ENCODE measurements at regions not wholly inside any gene's neighbourhood (a gene's known extent, or its start where the extent isn't known, plus 50 kb on each side); places are given as distances from the start of the nearest gene placed in this dataset.
"Not testable (repeated sequence)": the region's sequence is repeated elsewhere in the genome, so short reads cannot be mapped to it uniquely, and the experiment has no call there.

DNA sequence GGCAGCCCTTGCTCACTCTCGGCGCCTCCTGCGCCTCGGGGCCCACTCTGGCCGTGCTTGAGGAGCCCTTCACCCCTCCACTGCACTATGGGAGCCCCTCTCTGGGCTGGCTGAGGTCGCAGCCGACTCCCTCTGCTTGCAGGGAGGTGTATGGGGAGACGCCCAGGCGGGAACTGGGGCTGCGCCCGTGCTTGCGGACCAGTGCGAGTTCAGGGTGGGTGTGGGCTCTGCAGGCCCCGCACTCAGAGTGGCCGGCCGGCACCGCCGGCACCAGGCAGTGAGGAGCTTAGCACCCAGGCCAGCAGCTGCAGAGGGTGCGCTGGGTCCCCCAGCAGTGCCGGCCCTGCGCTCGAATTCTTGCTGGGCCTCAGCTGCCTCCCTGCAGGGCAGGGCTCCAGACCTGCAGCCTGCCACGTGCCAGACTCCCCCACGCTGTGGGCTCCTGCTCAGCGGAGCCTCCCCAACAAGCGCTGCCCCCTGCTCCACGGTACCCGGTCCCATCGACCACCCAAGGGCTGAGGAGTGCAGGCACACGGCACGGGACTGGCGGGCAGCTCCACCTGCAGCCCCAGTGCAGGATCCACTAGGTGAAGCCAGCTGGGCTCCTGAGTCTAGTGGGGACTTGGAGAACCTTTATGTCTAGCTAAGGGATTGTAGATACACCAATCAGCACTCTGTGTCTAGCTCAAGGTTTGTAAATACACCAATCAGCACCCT, 54.0 kb upstream of the WWC2 start:
- DNase-seq: not testable (repeated sequence)

DNA sequence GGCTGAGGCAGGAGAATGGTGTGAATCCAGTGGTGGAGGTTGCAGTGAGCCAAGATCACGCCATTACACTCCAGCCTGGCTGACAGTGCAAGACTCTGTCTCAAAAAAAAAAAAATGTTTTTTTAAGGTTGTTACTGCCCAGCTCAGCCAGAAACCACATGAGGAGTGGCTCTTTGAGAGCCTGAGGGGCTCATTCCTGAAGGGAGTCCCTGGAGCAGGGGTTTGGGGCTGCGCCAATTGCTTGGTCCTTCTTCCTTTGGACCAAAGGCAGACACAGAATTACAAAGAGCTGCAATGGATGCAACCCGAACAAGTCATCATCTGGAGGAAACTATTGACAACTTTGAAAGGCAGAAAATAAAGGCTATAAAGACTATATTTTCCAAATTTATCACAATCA, 60.6 kb upstream of the WWC2 start:
- no peak for DNase-seq

DNA sequence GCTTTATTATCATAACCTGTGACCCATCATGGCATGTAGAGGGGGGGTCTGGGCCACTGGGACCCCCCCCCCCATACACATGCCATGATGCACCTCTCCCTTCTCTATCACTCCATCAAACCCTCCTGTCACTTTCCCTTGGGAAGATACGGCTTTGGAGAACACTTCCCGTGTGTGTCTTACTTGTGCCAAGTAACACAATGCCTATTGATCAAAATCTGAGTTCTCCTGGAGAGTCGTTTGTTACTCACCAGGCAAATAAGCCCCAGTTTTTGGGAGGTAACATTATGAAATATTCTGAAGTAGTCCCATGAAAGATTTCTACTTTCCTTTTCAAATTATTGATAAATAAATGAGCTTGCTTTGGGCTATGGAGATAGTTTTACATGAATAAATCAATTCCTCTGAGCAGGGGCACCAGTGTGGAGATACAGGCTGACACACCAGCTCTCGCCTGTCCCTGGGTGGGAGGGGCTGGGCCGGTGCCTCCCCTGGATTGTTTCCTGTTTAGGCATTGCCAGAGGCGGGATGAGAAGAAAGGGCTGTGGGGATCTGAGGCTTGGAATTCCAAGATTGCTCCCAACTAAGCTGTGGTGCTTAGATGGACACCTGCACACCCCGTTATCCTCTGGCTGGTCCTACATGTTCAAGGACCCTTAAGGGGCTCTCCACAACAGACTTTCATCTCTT, 63.2 kb upstream of the WWC2 start:
- DNase-seq: no peak

DNA sequence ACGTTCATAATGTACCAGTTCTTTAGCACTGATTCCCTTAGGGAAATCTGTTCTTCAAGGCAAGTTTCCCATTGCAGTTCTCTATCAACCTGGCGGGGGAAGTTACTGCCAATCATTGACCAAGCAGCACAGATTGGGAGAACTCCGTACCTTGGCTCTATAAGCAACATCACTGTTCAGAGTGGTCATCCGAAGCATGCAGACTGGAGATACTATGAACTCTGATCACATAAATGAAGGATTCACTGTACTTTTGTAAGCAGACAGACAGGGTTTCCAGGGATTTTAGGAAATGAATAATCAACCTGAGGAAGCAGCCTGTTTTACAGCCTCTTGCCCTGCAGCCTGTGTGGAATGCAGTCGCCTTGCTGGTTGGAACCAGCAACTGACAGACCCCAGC, 63.8 kb upstream of the WWC2 start:
- DNase-seq: no peak

- no peak for DNase-seq
Measured at GRCh38 chr4:183030823-183031222, 68.2 kb upstream of the WWC2 start.

GRCh38 chr4:183030309-183030708, 68.7 kb upstream of the WWC2 start:
- DNase-seq: no peak

DNA sequence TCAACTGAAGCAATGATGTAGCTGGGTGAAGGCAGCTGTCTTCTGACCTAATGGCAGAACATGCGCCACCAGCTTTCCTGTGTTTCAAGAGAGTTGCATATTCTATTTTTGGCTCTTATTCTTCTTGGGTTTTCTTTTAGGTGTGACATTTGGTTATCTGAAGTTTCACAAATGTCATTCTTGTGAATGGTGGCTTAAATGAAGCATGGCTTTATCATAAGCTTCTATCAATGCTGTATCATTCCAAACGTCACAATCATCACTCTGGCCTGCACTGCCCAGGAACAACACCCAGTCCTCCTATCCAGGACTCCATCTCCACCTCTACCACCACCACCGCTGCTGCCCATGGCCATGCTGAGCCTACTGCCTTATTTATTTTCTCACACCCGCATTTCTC, 69.7 kb upstream of the WWC2 start:
- DNase-seq: no peak

- no peak for DNase-seq
Measured at GRCh38 chr4:183026701-183027100, 72.4 kb upstream of the WWC2 start.

DNA sequence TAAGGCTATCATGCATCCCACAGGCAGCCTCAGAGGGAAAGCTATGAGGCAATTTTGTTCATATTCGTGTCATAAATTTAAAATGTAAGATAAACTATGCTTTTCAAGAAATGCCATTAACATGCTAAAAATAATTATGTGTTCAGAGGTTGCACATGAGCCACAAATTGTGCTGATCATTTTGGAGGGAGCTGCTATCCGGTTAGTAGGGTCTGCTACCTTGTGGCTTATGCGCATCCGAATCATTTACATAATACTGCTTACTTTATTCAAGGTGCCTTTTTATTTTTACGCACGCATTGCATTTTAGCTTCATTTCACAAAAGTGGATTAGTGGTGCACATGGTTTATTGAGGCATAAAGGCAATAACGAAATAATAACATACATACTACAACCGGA, 76.4 kb upstream of the WWC2 start:
- no peak for DNase-seq

- no peak for DNase-seq
Measured at GRCh38 chr4:183017962-183018361, 81.1 kb upstream of the WWC2 start.

- no peak for DNase-seq
Measured at GRCh38 chr4:183014361-183015084, 84.5 kb upstream of the WWC2 start.

DNA sequence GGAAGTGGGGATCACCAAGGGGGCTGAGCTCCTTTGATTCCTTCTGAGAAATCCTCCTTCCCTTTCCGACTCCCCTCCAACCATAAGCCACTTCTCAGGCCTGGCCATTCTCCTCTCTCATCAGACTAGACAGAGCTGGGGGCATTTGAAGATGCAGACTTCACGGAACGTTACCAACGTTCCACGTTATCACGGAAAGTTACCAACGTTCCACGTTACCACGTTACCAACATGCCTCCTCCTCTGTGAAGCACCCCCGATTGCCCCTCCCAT, 85.4 kb upstream of the WWC2 start:
- DNase-seq: no peak

- no peak for DNase-seq
Measured at GRCh38 chr4:183012879-183013729, 86.0 kb upstream of the WWC2 start.

DNA sequence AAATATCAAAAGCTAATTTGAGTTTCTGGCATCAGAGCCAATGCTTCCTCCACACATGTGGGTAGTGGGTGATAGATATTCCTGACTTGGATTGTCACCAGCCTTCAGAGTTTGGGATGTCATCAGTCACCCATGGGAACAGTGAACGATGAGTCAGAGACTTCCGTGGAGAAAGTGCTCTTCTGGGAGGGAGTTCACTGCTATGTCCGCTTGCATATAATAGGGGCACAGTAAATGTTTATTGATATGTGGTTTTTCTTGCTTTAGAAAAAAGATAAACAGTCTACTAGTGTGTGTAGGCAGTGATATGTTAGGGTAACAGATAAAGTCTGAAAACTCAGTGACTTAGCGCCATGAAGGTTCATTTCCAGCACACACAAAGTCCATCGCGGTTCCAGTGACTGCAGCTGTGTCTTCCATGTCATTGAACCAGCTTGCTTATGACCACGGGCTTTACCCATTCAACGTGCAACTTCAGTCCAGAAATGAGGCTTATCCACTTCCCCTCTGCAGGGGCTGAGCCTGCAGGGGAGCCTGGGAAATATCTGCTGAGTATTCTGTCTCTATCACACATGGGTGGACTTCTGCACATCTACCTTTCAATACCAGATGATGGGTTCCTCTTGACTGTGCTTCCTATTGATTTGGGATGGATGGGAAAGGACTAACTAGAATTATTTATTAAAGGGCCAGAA, 87.7 kb upstream of the WWC2 start:
- no peak for DNase-seq

DNA sequence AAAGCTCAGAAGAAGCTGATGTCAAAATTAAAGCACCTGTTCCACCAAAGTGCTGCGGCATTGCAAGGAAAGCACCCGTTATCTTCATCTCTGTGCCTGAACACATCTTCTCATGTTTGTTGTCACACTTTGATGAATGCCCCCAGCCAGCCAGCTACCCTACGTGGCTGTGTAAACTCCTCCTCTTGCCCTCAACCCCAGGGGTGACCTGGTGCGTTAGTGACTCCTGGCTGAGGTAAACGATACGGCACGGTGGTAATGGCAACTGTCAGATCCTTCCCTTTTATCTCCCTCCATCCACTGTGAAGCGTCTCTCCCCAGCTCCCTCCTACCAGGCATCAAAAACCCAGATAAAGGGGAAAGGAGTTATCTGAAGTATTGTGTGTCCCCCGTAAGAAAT, 90.6 kb upstream of the WWC2 start:
- no peak for DNase-seq

DNA sequence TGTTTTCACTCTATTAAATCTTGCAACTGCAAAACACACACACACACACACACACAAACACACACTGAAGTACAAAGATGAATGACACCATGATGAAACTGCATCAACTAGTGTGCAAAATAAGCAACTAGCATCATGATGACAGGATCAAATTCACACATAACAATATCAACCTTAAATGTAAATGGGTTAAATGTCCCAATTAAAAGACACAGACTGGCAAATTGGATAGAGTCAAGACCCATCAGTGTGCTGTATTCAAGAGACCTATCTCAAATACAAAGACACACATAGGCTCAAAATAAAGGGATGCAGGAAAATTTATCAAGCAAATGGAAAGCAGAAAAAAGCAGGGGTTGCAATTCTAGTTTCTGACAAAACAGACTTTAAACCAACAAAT, 87.2 kb upstream of the DCTD start:
- DNase-seq: not testable (repeated sequence)

GRCh38 chr4:182994171-182994570, 77.0 kb upstream of the DCTD start:
- no peak for DNase-seq

DNA sequence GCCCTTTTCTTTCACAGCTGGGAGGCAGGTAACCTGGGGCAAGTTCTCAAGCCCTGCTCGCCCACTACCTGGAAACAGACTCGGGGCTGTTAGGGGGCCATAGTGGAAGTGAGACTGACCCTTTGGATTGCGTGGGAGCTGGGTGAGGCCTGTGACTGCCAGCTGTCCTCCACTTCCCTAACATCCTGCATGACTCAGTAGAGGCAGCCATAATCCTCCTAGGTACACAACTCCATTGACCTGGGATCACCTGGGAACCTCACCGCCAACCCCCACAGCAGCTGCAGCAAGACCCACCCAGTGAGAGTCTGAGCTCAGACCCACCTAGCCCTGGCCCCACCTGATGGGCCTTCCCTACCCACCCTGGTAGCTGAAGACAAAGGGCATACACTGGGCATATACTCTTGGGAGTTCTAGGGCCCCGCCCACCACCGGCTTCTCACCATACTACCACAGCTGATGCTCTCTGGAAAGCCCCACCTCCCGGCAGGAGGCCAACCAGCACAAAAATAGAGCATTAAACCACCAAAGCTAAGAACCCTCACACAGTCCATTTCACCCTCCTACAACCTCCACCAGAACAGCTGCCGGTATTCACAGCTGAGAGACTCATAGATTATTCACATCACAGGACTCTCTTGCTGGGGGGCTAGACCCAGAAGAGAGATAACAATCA, 61.1 kb upstream of the DCTD start:
- no peak for DNase-seq

- DNase-seq: peak; percentile 92
Measured at GRCh38 chr4:182975806-182976205, 58.6 kb upstream of the DCTD start.

- DNase-seq: no peak
Measured at GRCh38 chr4:182973941-182974340, 56.8 kb upstream of the DCTD start.

GRCh38 chr4:182973511-182973911, 56.3 kb upstream of the DCTD start:
- DNase-seq: peak; percentile 36

DNA sequence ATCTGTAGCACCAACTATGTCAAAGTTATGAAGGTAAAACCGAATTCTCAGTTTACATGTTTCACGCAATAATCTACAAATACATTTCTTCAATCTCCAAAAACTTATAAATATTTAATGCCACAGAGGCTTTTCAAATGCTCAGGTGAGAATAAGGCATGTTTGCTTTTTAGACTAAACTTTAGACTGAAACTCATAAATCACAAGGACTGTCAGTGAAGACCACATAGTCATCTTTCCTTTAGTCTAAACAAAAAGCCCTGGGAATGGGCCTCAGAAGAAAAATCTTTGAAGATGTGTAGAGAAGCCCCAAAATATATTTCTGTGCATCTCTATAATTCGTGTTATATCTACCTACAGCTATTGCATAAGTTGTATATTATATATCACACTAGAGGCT, 54.5 kb upstream of the DCTD start:
- DNase-seq: no peak

Data from kidney glomerular epithelial cell (primary cell).